K562 (cell line): ENCODE measurements at regions not wholly inside any gene's neighbourhood (a gene's known extent, or its start where the extent isn't known, plus 50 kb on each side); places are given as distances from the start of the nearest gene placed in this dataset.

Experiments
- C11orf30 ChIP-seq: fragments of 450-650 bp; IDR thresholded peaks from 2 replicates; pipeline ENCODE4 v1.6.1; 2016; ENCODE audit warnings: low read depth, mild to moderate bottlenecking
- CHCHD3 ChIP-seq: fragments of 250-450 bp; sonication (Bioruptor Pico); IDR thresholded peaks from 2 replicates; pipeline ENCODE4 v2.1.2; 2022; ENCODE audit warnings: mild to moderate bottlenecking
- CXXC5 ChIP-seq: fragments of 250-450 bp; sonication (Bioruptor Pico); IDR thresholded peaks from 2 replicates; pipeline ENCODE4 v1.8.0; 2022; ENCODE audit warnings: inconsistent platforms, mild to moderate bottlenecking, moderate library complexity
- E2F3 ChIP-seq: fragments of 250-450 bp; sonication (Bioruptor Pico); IDR thresholded peaks from 2 replicates; pipeline ENCODE4 v1.4.0; 2020; ENCODE audit warnings: mild to moderate bottlenecking
- EP400 ChIP-seq: fragments of 450-650 bp; IDR thresholded peaks from 2 replicates; pipeline ENCODE4 v1.6.1; 2017; ENCODE audit warnings: antibody characterized with exemption, mild to moderate bottlenecking, moderate library complexity
- FOXJ2 ChIP-seq: fragments of 200-800 bp; sonication (Bioruptor generic); IDR thresholded peaks from 2 replicates; pipeline ENCODE4 v1.6.1; 2016; ENCODE audit warnings: missing genetic modification characterization, missing compliant biosample characterization
- HCFC1 ChIP-seq: IDR thresholded peaks from 2 replicates; pipeline ENCODE4 v1.6.1; 2012; ENCODE audit warnings: low read depth, low read length, improper control_type of control experiment
- JUNB ChIP-seq: fragments of 450-650 bp; formaldehyde crosslinking; conservative IDR thresholded peaks from 2 replicates; pipeline ENCODE4 v1.4.0; 2020; ENCODE audit warnings: mild to moderate bottlenecking
- JUND ChIP-seq, 2 experiments: IDR thresholded peaks; 2 replicates in 1 of 2; 3 replicates in 1 of 2; pipeline ENCODE4 v1.6.1; 2011; ENCODE audit warnings: borderline replicate concordance in 2 of 2, low read depth in 2 of 2, low read length in 2 of 2, improper control_type of control experiment in 1 of 2, missing biosample characterization in 1 of 2, missing genetic modification characterization in 1 of 2, missing genetic modification reagents in 1 of 2
- KAT7 ChIP-seq: sonication (generic); formaldehyde crosslinking; IDR thresholded peaks from 2 replicates; pipeline ENCODE4 v1.8.0; 2022; ENCODE audit warnings: missing genetic modification reagents, mild to moderate bottlenecking, borderline replicate concordance
- MYNN ChIP-seq, 2 experiments: sonication (generic); formaldehyde crosslinking in 1 of 2; IDR thresholded peaks; 2 replicates each; pipeline versions ENCODE4 v1.5.0 to v1.6.1; 2016 to 2020; ENCODE audit warnings: antibody characterized with exemption in 1 of 2, missing genetic modification reagents in 1 of 2
- NFE2 ChIP-seq: IDR thresholded peaks from 2 replicates; pipeline ENCODE4 v1.6.1; 2014; ENCODE audit warnings: antibody characterized with exemption, low read depth
- NR4A1 ChIP-seq, 2 experiments: fragments of 250-450 bp in 1 of 2; fragments of 450-650 bp in 1 of 2; sonication (Bioruptor Pico) in 1 of 2; IDR thresholded peaks; 2 replicates each; pipeline versions ENCODE4 v1.4.0 to v1.6.1; 2016 to 2020; ENCODE audit warnings: mild to moderate bottlenecking in 2 of 2, missing compliant biosample characterization in 1 of 2, missing genetic modification characterization in 1 of 2, moderate library complexity in 1 of 2
- RCOR1 ChIP-seq, 2 experiments: IDR thresholded peaks; 2 replicates each; pipeline ENCODE4 v1.6.1; 2012; ENCODE audit warnings: low read depth in 2 of 2, low read length in 2 of 2, borderline replicate concordance in 1 of 2, improper control_type of control experiment in 1 of 2
- SAFB ChIP-seq: fragments of 200-400 bp; formaldehyde crosslinking; IDR thresholded peaks from 2 replicates; pipeline ENCODE4 v1.6.1; 2017; ENCODE audit warnings: low read depth, low read length, borderline replicate concordance
- SFPQ ChIP-seq: fragments of 200-400 bp; formaldehyde crosslinking; IDR thresholded peaks from 2 replicates; pipeline ENCODE4 v1.6.1; 2017; ENCODE audit warnings: mild to moderate bottlenecking, low read depth, low read length, moderate library complexity
- SMARCE1 ChIP-seq: fragments of 450-650 bp; IDR thresholded peaks from 2 replicates; pipeline ENCODE4 v1.7.1; 2016; ENCODE audit warnings: mild to moderate bottlenecking
- XRCC4 ChIP-seq: IDR thresholded peaks from one replicate; pipeline ENCODE4 v1.6.1; 2011; ENCODE audit not compliant: insufficient read depth, insufficient read length; ENCODE audit errors: extremely low read depth
- ZFP1 ChIP-seq: fragments of 450-650 bp; formaldehyde crosslinking; IDR thresholded peaks from 2 replicates; pipeline ENCODE4 v1.4.0; 2020; ENCODE audit warnings: mild to moderate bottlenecking, mixed read lengths
- ZNF165 ChIP-seq: fragments of 250-450 bp; sonication (Bioruptor Pico); IDR thresholded peaks from 2 replicates; pipeline ENCODE4 v1.4.0; 2020; ENCODE audit warnings: borderline replicate concordance
- ZNF586 ChIP-seq: fragments of 450-650 bp; formaldehyde crosslinking; conservative IDR thresholded peaks from 2 replicates; pipeline ENCODE4 v1.4.0; 2020; ENCODE audit warnings: mild to moderate bottlenecking, moderate library complexity
- TF ChIP-seq, protein P1 (sequence below): sonication (generic); formaldehyde crosslinking; IDR thresholded peaks from 2 replicates; pipeline ENCODE4 v1.8.0; 2022; ENCODE audit warnings: missing genetic modification reagents, mild to moderate bottlenecking, borderline replicate concordance
- TF ChIP-seq, protein P2 (sequence below): fragments of 450-650 bp; IDR thresholded peaks from 2 replicates; pipeline ENCODE4 v1.6.1; 2016; ENCODE audit warnings: mild to moderate bottlenecking

DNA sequence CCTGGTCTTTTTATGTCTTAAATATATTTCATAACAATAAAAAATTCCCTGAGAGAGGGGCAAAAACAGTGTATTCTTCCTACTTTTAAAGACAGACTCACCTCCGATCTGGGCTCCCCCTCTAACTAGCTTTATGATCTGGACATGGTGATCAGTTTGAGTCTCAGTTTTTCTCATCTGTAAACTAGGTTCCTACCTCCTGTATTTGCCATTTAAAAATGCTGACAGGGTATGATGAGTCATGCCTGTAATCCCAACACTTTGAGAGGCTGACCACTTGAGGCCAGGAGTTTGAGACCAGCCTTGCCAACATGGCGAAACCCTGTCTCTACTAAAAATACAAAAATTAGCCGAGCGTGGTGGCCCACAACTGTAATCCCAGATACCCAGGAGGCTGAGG is 114.8 kb upstream of the LHX5 start (continued):
- TF ChIP-seq JUND (IDR thresholded peaks at IDR 0.05; ENCODE audit: borderline replicate concordance, low read depth, low read length) = peak; percentile 84
- TF ChIP-seq JUND (tag; IDR thresholded peaks at IDR 0.05; ENCODE audit: borderline replicate concordance, low read depth, low read length) = peak; percentile 85
- TF ChIP-seq CXXC5 = no peak
- no peak for TF ChIP-seq XRCC4
- TF ChIP-seq RCOR1 (IDR thresholded peaks at IDR 0.05; ENCODE audit: borderline replicate concordance in 1 of 2, low read depth in 2 of 2, low read length in 2 of 2) = 0 out of 4 replicates have a peak, but pooled peaks of 1 of the 2 experiments have one; percentile 10
- no peak for TF ChIP-seq E2F3 (CRISPR knock-in tag)
- 0 out of 2 replicates have a peak, but pooled peaks have one; percentile 60 for TF ChIP-seq SMARCE1
- TF ChIP-seq FOXJ2 (tag) = no peak
- TF ChIP-seq EP400 = no peak
- no peak for TF ChIP-seq SAFB
- TF ChIP-seq, protein P1, sequence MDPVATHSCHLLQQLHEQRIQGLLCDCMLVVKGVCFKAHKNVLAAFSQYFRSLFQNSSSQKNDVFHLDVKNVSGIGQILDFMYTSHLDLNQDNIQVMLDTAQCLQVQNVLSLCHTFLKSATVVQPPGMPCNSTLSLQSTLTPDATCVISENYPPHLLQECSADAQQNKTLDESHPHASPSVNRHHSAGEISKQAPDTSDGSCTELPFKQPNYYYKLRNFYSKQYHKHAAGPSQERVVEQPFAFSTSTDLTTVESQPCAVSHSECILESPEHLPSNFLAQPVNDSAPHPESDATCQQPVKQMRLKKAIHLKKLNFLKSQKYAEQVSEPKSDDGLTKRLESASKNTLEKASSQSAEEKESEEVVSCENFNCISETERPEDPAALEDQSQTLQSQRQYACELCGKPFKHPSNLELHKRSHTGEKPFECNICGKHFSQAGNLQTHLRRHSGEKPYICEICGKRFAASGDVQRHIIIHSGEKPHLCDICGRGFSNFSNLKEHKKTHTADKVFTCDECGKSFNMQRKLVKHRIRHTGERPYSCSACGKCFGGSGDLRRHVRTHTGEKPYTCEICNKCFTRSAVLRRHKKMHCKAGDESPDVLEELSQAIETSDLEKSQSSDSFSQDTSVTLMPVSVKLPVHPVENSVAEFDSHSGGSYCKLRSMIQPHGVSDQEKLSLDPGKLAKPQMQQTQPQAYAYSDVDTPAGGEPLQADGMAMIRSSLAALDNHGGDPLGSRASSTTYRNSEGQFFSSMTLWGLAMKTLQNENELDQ = no peak
- no peak for TF ChIP-seq ZNF586 (CRISPR knock-in tag)
- TF ChIP-seq, protein P2, sequence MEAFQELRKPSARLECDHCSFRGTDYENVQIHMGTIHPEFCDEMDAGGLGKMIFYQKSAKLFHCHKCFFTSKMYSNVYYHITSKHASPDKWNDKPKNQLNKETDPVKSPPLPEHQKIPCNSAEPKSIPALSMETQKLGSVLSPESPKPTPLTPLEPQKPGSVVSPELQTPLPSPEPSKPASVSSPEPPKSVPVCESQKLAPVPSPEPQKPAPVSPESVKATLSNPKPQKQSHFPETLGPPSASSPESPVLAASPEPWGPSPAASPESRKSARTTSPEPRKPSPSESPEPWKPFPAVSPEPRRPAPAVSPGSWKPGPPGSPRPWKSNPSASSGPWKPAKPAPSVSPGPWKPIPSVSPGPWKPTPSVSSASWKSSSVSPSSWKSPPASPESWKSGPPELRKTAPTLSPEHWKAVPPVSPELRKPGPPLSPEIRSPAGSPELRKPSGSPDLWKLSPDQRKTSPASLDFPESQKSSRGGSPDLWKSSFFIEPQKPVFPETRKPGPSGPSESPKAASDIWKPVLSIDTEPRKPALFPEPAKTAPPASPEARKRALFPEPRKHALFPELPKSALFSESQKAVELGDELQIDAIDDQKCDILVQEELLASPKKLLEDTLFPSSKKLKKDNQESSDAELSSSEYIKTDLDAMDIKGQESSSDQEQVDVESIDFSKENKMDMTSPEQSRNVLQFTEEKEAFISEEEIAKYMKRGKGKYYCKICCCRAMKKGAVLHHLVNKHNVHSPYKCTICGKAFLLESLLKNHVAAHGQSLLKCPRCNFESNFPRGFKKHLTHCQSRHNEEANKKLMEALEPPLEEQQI = no peak
- 0 out of 2 replicates have a peak, but pooled peaks have one; percentile 46 for TF ChIP-seq JUNB
- peak; percentile 97 for TF ChIP-seq C11orf30
- TF ChIP-seq NR4A1 (CRISPR knock-in tag; IDR thresholded peaks at IDR 0.05) = no peak
- TF ChIP-seq NR4A1 (tag; IDR thresholded peaks at IDR 0.05) = no peak
- no peak for TF ChIP-seq SFPQ
- TF ChIP-seq KAT7 (CRISPR knock-in tag) = no peak
- TF ChIP-seq NFE2 = peak; percentile 81
- TF ChIP-seq ZFP1 (CRISPR knock-in tag) = no peak
- no peak for TF ChIP-seq HCFC1
- TF ChIP-seq ZNF165 (CRISPR knock-in tag) = no peak
- TF ChIP-seq CHCHD3 (CRISPR knock-in tag) = no peak
- no peak for TF ChIP-seq MYNN (IDR thresholded peaks at IDR 0.05)
- no peak for TF ChIP-seq MYNN (CRISPR knock-in tag; IDR thresholded peaks at IDR 0.05)
